GM12878 (cell line): ENCODE measurements at regions not wholly inside any gene's neighbourhood (a gene's known extent, or its start where the extent isn't known, plus 50 kb on each side); places are given as distances from the start of the nearest gene placed in this dataset.

Experiments
- ATAC-seq: fragments of 200-7000 bp; cut with Tn5 transposase; 3 replicates; pipeline ENCODE4 v1.9.1; 2020; ENCODE audit warnings: mild to moderate bottlenecking, moderate library complexity
- BruUV-seq: library from RNA; stranded (reverse); fragments of 400-500 nt; replicated peaks from 2 replicates; lab custom pipeline; 2021; lab: Mats Ljungman, UMichigan
- CTCF ChIA-PET: fragments of 300-600 bp; sonication (Branson Sonifier 250); formaldehyde crosslinking; extraction: SDS; loops from one replicate; lab custom pipeline; 2021; ENCODE audit warnings: inconsistent platforms; lab: Yijun Ruan, JAX
- POLR2A ChIA-PET: fragments of 350-600 bp; formaldehyde crosslinking; extraction: SDS; loops from one replicate; lab custom pipeline; 2021; ENCODE audit warnings: inconsistent platforms; lab: Charles Lee
- RAD21 ChIA-PET: fragments of 300-600 bp; sonication (Branson Sonifier 250); formaldehyde crosslinking; loops from one replicate; lab custom pipeline; 2023; ENCODE audit warnings: antibody characterized with exemption; ENCODE audit not compliant: unreplicated experiment; lab: Charles Lee
- SMC1A ChIA-PET: fragments of 300-600 bp; sonication (Branson Sonifier 250); formaldehyde crosslinking; loops from one replicate; lab custom pipeline; 2023; ENCODE audit not compliant: unreplicated experiment, uncharacterized antibody; lab: Charles Lee
- DNase-seq: peaks from one replicate; pipeline ENCODE4 v3.0.0-alpha.2; 2011; ENCODE audit warnings: low read depth, low spot score
- FAIRE-seq: peaks from 3 replicates; lab custom pipeline; 2011; peaks lifted over from hg19 to GRCh38; lab: Jason Lieb, UNC
- H2AFZ ChIP-seq: 2 replicates; pipeline ENCODE4 v1.6.0; 2011; ENCODE audit warnings: low read depth, low read length, control low read depth; ENCODE audit not compliant: control insufficient read depth
- H3K27ac ChIP-seq: 2 replicates; pipeline ENCODE4 v1.5.1; 2011; ENCODE audit warnings: control low read depth; ENCODE audit not compliant: control insufficient read depth, insufficient read depth
- H3K27me3 ChIP-seq, 2 experiments: replicated peaks in 1 of 2; 2 replicates each; pipeline versions ENCODE4 v1.6.0 to v1.6.1; 2011; ENCODE audit warnings: low read length in 1 of 2; ENCODE audit not compliant: control insufficient read depth in 2 of 2, insufficient read depth in 2 of 2
- H3K36me3 ChIP-seq, 2 experiments: 2 replicates each; pipeline ENCODE4 v1.5.1; 2011; ENCODE audit warnings: low read length in 1 of 2; ENCODE audit not compliant: control insufficient read depth in 2 of 2, insufficient read depth in 2 of 2
- H3K4me1 ChIP-seq: 2 replicates; pipeline ENCODE4 v1.6.1; 2011; ENCODE audit warnings: mild to moderate bottlenecking, low read length, moderate library complexity, mixed read lengths; ENCODE audit not compliant: control insufficient read depth, insufficient read depth
- H3K4me2 ChIP-seq: 2 replicates; pipeline ENCODE4 v1.6.0; 2011; ENCODE audit warnings: control low read depth; ENCODE audit not compliant: control insufficient read depth, insufficient read depth
- H3K4me3 ChIP-seq: fragments of 200-600 bp; sonication (generic); 2 replicates; pipeline ENCODE4 v1.5.1; 2016
- H3K79me2 ChIP-seq: 2 replicates; pipeline ENCODE4 v1.6.0; 2011; ENCODE audit warnings: low read length; ENCODE audit not compliant: control insufficient read depth, insufficient read depth
- H3K9ac ChIP-seq: 2 replicates; pipeline ENCODE4 v1.8.0; 2011; ENCODE audit warnings: low read length, control low read depth, mixed read lengths; ENCODE audit not compliant: control insufficient read depth, insufficient read depth
- H3K9me3 ChIP-seq: replicated peaks from 3 replicates; pipeline ENCODE4 v1.5.1; 2011; ENCODE audit warnings: mild to moderate bottlenecking, low read length; ENCODE audit not compliant: control insufficient read depth, insufficient read depth
- H4K20me1 ChIP-seq: 2 replicates; pipeline ENCODE4 v1.6.0; 2011; ENCODE audit not compliant: control insufficient read depth, insufficient read depth
- BRCA1 ChIP-seq: IDR thresholded peaks from 2 replicates; pipeline ENCODE4 v1.6.1; 2011; ENCODE audit warnings: low read depth, low read length, improper control_type of control experiment
- CREB1 ChIP-seq: IDR thresholded peaks from 2 replicates; pipeline ENCODE4 v1.6.1; 2012; ENCODE audit warnings: low read depth, mild to moderate bottlenecking, inconsistent platforms
- CREM ChIP-seq: IDR thresholded peaks from 2 replicates; pipeline ENCODE4 v1.6.1; 2014; ENCODE audit warnings: antibody characterized with exemption, low read depth
- KAT2A ChIP-seq: conservative IDR thresholded peaks from 2 replicates; pipeline ENCODE4 v1.6.1; 2011; ENCODE audit warnings: low read depth, low read length; ENCODE audit not compliant: control insufficient read depth
- RAD51 ChIP-seq: fragments of 450-650 bp; IDR thresholded peaks from 2 replicates; pipeline ENCODE4 v1.6.1; 2016; ENCODE audit warnings: moderate library complexity, mild to moderate bottlenecking, inconsistent platforms
- SREBF1 ChIP-seq: IDR thresholded peaks from 2 replicates; pipeline ENCODE4 v1.6.1; 2012; ENCODE audit warnings: mild to moderate bottlenecking, low read length
- SRF ChIP-seq, 2 experiments: IDR thresholded peaks; 2 replicates each; pipeline ENCODE4 v1.6.1; 2011; ENCODE audit warnings: low read depth in 2 of 2, low read length in 2 of 2, mild to moderate bottlenecking in 1 of 2, moderate library complexity in 1 of 2
- ZBED1 ChIP-seq: IDR thresholded peaks from 2 replicates; pipeline ENCODE4 v1.6.1; 2016; ENCODE audit warnings: borderline replicate concordance
- ZNF24 ChIP-seq: fragments of 450-650 bp; IDR thresholded peaks from 2 replicates; pipeline ENCODE4 v1.6.1; 2017; ENCODE audit warnings: antibody characterized with exemption, mild to moderate bottlenecking
- ZZZ3 ChIP-seq: IDR thresholded peaks from 2 replicates; pipeline ENCODE4 v1.6.1; 2011; ENCODE audit warnings: low read depth; ENCODE audit not compliant: control insufficient read depth, insufficient read length
- WGBS: methylation state at CpG from one replicate; pipeline ENCODE4 v1.1.6; 2016; ENCODE audit warnings: low lambda C conversion rate; ENCODE audit not compliant: insufficient replicate concordance, insufficient coverage; ENCODE audit errors: missing lambda C conversion rate; 5-methylcytosine and 5-hydroxymethylcytosine counted together
- in situ Hi-C: fragments of 300-500 bp; cut with MboI; formaldehyde crosslinking; loops from 9 replicates; pipeline ENCODE4 v1.14.3; 2018; ENCODE audit warnings: mixed read lengths
- intact Hi-C: fragments of 100-400 bp; cut with micrococcal nuclease; formaldehyde crosslinking; loops from one replicate; pipeline ENCODE4 v1.14.2; 2022; ENCODE audit not compliant: unreplicated experiment
- TF ChIP-seq, protein P1 (sequence below): fragments of 450-650 bp; IDR thresholded peaks from 2 replicates; pipeline ENCODE4 v1.6.1; 2017; ENCODE audit warnings: low read depth, mild to moderate bottlenecking, moderate library complexity
- TF ChIP-seq, protein P2 (sequence below): fragments of 450-650 bp; IDR thresholded peaks from 2 replicates; pipeline ENCODE4 v1.6.1; 2017; ENCODE audit warnings: mild to moderate bottlenecking, moderate library complexity
- TF ChIP-seq, protein P3 (sequence below): fragments of 450-650 bp; formaldehyde crosslinking; IDR thresholded peaks from 2 replicates; pipeline ENCODE4 v1.4.0; 2020; ENCODE audit warnings: mild to moderate bottlenecking, moderate library complexity
- TF ChIP-seq, protein P4 (sequence below): fragments of 450-650 bp; IDR thresholded peaks from 2 replicates; pipeline ENCODE4 v1.6.1; 2018; ENCODE audit warnings: borderline replicate concordance, mild to moderate bottlenecking; ENCODE audit not compliant: partially characterized antibody

GRCh38 chr18:78828131-78828530 is 151.5 kb upstream of the SALL3 start:
- DNase-seq = no peak
- no peak overlapping the region for H3K4me3 ChIP-seq
- H3K79me2 ChIP-seq = no peaks in the 10 kb centered on the region
- no peak for ATAC-seq
- no peaks in the 10 kb centered on the region for H4K20me1 ChIP-seq
- H3K36me3 ChIP-seq = no peaks in the 10 kb centered on the region
- H3K4me1 ChIP-seq = no peaks in the 10 kb centered on the region
- H3K27ac ChIP-seq = no peak overlapping the region
- BruUV-seq = no TSS peak
- in situ Hi-C loops = no loop called here
- H3K9me3 ChIP-seq = no peaks in the 10 kb centered on the region
- CTCF ChIA-PET = no interaction called here
- intact Hi-C loops = no loop called here
- no peak overlapping the region for H3K4me2 ChIP-seq
- WGBS = 2% methylated on average over 3 of the region's 3 CpGs
- RAD21 ChIA-PET = no interaction called here
- no peak overlapping the region for H3K9ac ChIP-seq
- SMC1A ChIA-PET = no interaction called here
- no peaks in the 10 kb centered on the region for H3K27me3 ChIP-seq
- POLR2A ChIA-PET = no interaction called here
- no peak for FAIRE-seq
- no peak overlapping the region for H2AFZ ChIP-seq
- TF ChIP-seq, protein P1, sequence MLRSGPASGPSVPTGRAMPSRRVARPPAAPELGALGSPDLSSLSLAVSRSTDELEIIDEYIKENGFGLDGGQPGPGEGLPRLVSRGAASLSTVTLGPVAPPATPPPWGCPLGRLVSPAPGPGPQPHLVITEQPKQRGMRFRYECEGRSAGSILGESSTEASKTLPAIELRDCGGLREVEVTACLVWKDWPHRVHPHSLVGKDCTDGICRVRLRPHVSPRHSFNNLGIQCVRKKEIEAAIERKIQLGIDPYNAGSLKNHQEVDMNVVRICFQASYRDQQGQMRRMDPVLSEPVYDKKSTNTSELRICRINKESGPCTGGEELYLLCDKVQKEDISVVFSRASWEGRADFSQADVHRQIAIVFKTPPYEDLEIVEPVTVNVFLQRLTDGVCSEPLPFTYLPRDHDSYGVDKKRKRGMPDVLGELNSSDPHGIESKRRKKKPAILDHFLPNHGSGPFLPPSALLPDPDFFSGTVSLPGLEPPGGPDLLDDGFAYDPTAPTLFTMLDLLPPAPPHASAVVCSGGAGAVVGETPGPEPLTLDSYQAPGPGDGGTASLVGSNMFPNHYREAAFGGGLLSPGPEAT = no peak
- TF ChIP-seq CREM (no peak), SREBF1 (no peak), RAD51 (no peak), ZNF24 (no peak), BRCA1 (no peak), SRF (IDR thresholded peaks at IDR 0.05; ENCODE audit: low read depth in 2 of 2, low read length in 2 of 2) (no peak), ZZZ3 (no peak), ZBED1 (no peak), KAT2A (no peak), CREB1 (no peak)
- TF ChIP-seq, protein P2, sequence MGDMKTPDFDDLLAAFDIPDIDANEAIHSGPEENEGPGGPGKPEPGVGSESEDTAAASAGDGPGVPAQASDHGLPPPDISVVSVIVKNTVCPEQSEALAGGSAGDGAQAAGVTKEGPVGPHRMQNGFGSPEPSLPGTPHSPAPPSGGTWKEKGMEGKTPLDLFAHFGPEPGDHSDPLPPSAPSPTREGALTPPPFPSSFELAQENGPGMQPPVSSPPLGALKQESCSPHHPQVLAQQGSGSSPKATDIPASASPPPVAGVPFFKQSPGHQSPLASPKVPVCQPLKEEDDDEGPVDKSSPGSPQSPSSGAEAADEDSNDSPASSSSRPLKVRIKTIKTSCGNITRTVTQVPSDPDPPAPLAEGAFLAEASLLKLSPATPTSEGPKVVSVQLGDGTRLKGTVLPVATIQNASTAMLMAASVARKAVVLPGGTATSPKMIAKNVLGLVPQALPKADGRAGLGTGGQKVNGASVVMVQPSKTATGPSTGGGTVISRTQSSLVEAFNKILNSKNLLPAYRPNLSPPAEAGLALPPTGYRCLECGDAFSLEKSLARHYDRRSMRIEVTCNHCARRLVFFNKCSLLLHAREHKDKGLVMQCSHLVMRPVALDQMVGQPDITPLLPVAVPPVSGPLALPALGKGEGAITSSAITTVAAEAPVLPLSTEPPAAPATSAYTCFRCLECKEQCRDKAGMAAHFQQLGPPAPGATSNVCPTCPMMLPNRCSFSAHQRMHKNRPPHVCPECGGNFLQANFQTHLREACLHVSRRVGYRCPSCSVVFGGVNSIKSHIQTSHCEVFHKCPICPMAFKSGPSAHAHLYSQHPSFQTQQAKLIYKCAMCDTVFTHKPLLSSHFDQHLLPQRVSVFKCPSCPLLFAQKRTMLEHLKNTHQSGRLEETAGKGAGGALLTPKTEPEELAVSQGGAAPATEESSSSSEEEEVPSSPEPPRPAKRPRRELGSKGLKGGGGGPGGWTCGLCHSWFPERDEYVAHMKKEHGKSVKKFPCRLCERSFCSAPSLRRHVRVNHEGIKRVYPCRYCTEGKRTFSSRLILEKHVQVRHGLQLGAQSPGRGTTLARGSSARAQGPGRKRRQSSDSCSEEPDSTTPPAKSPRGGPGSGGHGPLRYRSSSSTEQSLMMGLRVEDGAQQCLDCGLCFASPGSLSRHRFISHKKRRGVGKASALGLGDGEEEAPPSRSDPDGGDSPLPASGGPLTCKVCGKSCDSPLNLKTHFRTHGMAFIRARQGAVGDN = no peak
- TF ChIP-seq, protein P3, sequence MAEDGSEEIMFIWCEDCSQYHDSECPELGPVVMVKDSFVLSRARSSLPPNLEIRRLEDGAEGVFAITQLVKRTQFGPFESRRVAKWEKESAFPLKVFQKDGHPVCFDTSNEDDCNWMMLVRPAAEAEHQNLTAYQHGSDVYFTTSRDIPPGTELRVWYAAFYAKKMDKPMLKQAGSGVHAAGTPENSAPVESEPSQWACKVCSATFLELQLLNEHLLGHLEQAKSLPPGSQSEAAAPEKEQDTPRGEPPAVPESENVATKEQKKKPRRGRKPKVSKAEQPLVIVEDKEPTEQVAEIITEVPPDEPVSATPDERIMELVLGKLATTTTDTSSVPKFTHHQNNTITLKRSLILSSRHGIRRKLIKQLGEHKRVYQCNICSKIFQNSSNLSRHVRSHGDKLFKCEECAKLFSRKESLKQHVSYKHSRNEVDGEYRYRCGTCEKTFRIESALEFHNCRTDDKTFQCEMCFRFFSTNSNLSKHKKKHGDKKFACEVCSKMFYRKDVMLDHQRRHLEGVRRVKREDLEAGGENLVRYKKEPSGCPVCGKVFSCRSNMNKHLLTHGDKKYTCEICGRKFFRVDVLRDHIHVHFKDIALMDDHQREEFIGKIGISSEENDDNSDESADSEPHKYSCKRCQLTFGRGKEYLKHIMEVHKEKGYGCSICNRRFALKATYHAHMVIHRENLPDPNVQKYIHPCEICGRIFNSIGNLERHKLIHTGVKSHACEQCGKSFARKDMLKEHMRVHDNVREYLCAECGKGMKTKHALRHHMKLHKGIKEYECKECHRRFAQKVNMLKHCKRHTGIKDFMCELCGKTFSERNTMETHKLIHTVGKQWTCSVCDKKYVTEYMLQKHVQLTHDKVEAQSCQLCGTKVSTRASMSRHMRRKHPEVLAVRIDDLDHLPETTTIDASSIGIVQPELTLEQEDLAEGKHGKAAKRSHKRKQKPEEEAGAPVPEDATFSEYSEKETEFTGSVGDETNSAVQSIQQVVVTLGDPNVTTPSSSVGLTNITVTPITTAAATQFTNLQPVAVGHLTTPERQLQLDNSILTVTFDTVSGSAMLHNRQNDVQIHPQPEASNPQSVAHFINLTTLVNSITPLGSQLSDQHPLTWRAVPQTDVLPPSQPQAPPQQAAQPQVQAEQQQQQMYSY (CRISPR knock-in tag) = no peak
- TF ChIP-seq, protein P4, sequence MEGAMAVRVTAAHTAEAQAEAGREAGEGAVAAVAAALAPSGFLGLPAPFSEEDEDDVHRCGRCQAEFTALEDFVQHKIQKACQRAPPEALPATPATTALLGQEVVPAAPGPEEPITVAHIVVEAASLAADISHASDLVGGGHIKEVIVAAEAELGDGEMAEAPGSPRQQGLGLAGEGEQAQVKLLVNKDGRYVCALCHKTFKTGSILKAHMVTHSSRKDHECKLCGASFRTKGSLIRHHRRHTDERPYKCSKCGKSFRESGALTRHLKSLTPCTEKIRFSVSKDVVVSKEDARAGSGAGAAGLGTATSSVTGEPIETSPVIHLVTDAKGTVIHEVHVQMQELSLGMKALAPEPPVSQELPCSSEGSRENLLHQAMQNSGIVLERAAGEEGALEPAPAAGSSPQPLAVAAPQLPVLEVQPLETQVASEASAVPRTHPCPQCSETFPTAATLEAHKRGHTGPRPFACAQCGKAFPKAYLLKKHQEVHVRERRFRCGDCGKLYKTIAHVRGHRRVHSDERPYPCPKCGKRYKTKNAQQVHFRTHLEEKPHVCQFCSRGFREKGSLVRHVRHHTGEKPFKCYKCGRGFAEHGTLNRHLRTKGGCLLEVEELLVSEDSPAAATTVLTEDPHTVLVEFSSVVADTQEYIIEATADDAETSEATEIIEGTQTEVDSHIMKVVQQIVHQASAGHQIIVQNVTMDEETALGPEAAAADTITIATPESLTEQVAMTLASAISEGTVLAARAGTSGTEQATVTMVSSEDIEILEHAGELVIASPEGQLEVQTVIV = no peak
